ENCODE measurements at regions not wholly inside any gene's neighbourhood (a gene's known extent, or its start where the extent isn't known, plus 50 kb on each side); places are given as distances from the start of the nearest gene placed in this dataset.

GRCh38 chr4:116880625-116881024 is 204.8 kb downstream of the TRAM1L1 start:
- TF ChIP-seq CTCF (IDR thresholded peaks at IDR 0.05) (no peak), POLR2AphosphoS5 (IDR thresholded peaks at IDR 0.05; ENCODE audit: insufficient read depth in 1 of 2, low read depth in 1 of 2) (no peak), POLR2A (IDR thresholded peaks at IDR 0.05) (no peak)

All from vagina (tissue), 2 donors.